ENCODE measurements at regions not wholly inside any gene's neighbourhood (a gene's known extent, or its start where the extent isn't known, plus 50 kb on each side); places are given as distances from the start of the nearest gene placed in this dataset.

- no peak for DNase-seq (ENCODE audit: low spot score)
These were observed 94.2 kb upstream of the RTL6 start for GRCh38 chr22:44592126-44592823.

GRCh38 chr22:44591146-44591790, 93.2 kb upstream of the RTL6 start:
- DNase-seq (ENCODE audit: low spot score): no peak

GRCh38 chr22:44590291-44590690, 92.3 kb upstream of the RTL6 start:
- no peak for DNase-seq (ENCODE audit: low spot score)

- no peak for DNase-seq (ENCODE audit: low spot score)
These were observed 91.8 kb upstream of the RTL6 start for GRCh38 chr22:44589831-44590230.

- DNase-seq (ENCODE audit: low spot score): no peak
These were observed 90.3 kb upstream of the RTL6 start for GRCh38 chr22:44588348-44588747.

- DNase-seq (ENCODE audit: low spot score): no peak
These were observed 89.8 kb upstream of the RTL6 start for GRCh38 chr22:44587737-44588310.

GRCh38 chr22:44586999-44587736, 89.1 kb upstream of the RTL6 start:
- no peak for DNase-seq (ENCODE audit: low spot score)

GRCh38 chr22:44586351-44586990, 88.4 kb upstream of the RTL6 start:
- no peak for DNase-seq (ENCODE audit: low spot score)

- DNase-seq (ENCODE audit: low spot score): no peak
These were observed 87.7 kb upstream of the RTL6 start for GRCh38 chr22:44585559-44586350.

DNA sequence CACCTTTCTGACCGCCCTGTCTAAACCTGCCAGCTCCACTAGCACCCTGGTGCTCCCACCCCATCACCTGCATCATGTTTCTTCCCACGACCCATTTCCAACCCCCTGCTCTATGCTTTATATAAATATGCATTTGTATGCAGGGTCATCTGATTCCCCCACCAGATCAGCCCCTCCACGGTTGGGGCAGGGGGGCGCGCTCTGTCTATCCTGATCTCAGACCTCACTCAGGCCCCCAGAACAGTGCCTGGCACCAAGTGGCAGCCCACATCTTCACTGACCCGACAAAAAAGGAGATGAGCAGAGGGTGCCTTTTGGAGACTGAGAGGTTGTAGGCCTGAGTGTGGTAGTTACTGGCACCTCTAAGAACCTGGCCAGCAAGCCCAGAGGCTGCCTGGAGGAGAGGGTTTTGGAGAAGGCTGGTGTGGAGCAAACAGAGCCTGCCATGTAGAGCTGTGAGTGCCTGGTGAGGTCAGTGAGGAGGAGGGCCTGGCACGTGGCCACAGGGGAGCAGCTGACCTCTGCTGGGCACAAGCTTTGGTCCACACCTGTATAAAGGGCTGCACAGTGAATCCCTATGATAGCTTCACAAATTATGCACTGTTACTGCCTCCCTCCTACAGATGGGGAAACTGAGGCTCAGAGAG, 86.3 kb upstream of the RTL6 start:
- no peak for DNase-seq (ENCODE audit: low spot score)

GRCh38 chr22:44583854-44584253, 85.8 kb upstream of the RTL6 start:
- no peak for DNase-seq (ENCODE audit: low spot score)

DNA sequence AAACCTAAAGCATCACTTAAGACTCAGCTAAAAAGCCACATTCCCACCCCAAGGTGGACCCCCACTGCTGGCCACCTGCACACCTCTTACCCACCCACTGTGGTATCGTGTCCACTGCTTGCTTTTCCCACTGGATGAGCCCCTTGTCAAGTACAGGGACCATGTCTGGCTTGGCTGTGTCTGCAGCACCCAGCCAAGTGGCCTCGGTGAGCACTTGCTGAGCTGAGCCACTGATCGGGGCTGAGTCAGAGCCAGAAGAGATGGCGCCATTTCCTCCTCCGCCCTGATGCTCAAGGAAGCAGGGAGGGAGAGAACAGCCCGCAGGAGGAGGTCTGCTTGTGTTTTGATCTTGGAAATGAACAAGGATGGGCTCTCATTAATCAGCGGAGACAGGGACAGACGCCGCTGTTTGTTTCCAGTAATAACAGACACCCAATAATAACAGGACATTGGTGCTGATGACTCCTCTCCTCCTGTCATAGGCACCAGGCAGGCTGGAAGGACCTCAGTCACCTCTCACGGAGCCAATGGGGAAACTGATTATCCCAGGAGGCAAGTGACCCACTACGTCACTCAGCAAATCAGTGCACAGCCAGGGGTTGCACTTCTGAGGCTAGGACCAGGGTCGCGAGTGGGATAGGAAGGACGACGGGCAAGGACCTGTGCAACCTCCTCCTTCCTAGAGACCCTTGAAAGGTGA, 85.2 kb upstream of the RTL6 start:
- DNase-seq (ENCODE audit: low spot score): no peak

DNA sequence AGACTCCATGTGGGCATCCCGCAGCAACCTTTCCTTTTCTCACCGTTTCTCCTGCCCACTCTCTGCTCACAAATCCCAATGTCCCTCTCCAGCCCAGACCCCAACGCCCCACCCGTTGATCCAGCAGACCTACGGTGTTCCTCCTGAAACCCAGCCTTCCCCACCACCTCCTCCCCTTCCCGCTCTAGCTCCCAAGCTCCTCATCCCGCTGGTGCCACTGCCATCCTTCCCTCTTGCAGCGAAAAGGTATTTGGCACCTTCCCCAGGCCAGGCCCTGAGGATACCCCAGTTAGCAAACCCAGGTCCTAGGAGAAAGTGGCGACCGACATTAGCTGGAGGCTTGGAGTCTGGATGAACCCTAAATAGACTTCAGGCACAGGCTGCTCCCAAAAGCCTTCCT, 84.0 kb upstream of the RTL6 start:
- DNase-seq (ENCODE audit: low spot score): no peak

GRCh38 chr22:44581096-44581435, 83.0 kb upstream of the RTL6 start:
- no peak for DNase-seq (ENCODE audit: low spot score)

GRCh38 chr22:44580176-44581095, 82.4 kb upstream of the RTL6 start:
- no peak for DNase-seq (ENCODE audit: low spot score)

DNA sequence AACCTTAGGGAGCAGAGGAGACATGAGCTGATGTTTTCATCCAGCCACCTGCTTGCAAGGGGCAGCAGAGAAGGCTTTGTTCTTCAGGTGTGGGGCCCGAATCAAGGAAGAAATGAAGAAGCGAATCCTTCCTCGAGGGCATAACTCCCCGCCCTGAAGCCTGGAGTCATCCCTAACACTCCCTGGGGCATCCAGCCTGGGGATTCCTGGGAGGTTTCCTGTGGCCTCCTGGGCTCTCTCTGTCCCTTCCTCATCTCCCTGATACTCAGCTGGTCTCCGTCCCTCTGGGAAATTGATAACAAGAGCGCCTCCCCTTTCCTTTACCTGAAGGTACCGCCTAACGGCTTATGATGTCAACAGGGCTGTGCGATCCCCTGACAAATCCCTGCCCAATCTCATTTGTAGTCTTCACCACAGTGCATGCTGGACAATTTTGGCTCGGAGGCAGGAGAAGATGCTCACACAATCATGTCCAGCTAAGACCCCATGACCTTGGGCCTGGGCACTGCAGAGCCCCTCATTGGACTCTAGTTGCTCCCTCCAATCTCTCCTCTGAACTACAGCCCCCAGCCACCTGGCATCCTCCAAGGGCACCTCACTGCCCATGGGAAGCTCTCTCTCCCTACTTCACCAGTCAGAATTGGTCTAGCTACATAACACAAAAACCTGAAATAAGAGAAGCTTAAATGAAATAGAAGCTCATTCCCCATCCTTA, 80.6 kb upstream of the RTL6 start:
- no peak for DNase-seq (ENCODE audit: low spot score)

DNA sequence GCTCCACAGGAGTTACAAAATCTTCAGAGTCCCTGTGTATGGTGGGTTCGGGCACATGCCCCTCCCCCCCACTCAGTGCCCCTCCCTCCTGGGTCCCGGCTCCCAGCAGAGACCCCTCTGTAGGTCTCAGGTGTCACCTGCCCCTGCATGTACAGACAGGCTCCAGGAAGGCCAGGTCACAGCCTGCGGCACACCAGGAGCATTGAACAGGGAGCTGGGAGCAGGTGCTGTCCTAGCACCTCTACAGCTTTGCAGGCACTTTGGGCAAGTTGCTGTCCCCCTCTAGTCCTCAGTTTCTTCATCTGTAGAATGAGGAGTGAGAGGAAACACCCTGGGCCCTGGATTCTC, 80.1 kb upstream of the RTL6 start:
- no peak for DNase-seq (ENCODE audit: low spot score)

GRCh38 chr22:44577391-44578109, 79.5 kb upstream of the RTL6 start:
- DNase-seq (ENCODE audit: low spot score): no peak

Data from hematopoietic multipotent progenitor cell treated with erythropoietin and hydrocortisone succinate and interleukin-3 and kit ligand, for 17 days (in vitro differentiated cells).